Brain microvascular endothelial cell (primary cell): ENCODE measurements at regions not wholly inside any gene's neighbourhood (a gene's known extent, or its start where the extent isn't known, plus 50 kb on each side); places are given as distances from the start of the nearest gene placed in this dataset.

Experiments
- DNase-seq: peaks from one replicate; pipeline ENCODE4 v3.0.0-alpha.2; 2020
- H3K27ac ChIP-seq: fragments of 250-450 bp; sonication (Bioruptor Pico); 2 replicates; pipeline ENCODE4 v1.5.1; 2020; ENCODE audit warnings: mild to moderate bottlenecking, moderate library complexity
- H3K27me3 ChIP-seq: fragments of 250-450 bp; sonication (Bioruptor Pico); replicated peaks from 2 replicates; pipeline ENCODE4 v1.5.1; 2020; ENCODE audit warnings: mild to moderate bottlenecking
- H3K36me3 ChIP-seq: fragments of 250-450 bp; sonication (Bioruptor Pico); replicated peaks from 2 replicates; pipeline ENCODE4 v1.5.1; 2020; ENCODE audit warnings: mild to moderate bottlenecking
- H3K4me3 ChIP-seq: 2 replicates; pipeline ENCODE4 v1.5.1; 2011; ENCODE audit warnings: low read depth, mild to moderate bottlenecking, control low read depth, low read length, moderate library complexity
- CTCF ChIP-seq: IDR thresholded peaks from 2 replicates; pipeline ENCODE4 v1.5.1; 2011; ENCODE audit warnings: low read depth, mild to moderate bottlenecking, moderate library complexity, low read length, control low read depth, inconsistent platforms; ENCODE audit errors: missing control alignments
- in situ Hi-C: cut with HindIII; loops from 2 replicates; pipeline ENCODE4 v1.10.0; 2017; ENCODE audit warnings: low sequenced_read_pairs, low pct_ligation_motif_present

DNA sequence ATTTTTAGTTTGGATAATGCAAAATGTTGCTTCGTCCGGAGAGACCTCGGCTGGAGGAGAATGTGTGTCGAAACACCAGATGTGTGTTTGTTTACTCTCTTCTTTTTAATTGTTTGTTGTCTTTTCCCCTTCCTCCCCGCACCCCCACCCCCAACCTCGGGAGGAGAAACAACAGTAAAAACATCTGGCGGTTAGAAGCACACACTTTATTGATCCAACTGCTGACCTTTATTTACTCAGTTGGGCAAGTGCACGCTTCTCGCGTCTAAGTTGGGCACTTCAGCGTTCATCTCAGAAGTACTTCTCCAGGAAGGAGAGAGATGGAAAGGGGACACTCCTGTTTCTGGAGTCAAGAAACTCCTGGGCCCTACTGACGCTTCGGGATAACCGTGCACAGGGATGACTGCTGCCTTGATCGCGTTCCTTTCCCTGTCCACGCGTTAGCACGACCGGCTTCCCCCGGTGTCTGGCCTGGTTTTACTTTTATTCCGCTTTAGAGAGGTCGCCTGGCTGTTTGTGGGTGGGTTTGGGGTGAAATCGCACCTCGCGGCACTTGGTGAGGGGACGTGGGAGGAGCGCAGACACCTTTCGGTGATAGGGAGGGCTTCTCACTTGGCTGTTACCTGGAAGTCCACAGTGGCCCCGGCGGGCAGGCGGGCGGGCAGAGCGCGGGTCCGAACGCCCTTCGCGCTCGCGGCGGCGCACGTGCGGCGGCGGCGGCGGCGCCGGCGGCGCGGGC, 168.3 kb upstream of the PPP1R3A start:
- H3K27me3 ChIP-seq = no peaks in the 10 kb centered on the region
- peak; percentile 40 for DNase-seq
- TF ChIP-seq CTCF = no peak
- no peaks in the 10 kb centered on the region for H3K36me3 ChIP-seq
- H3K27ac ChIP-seq = no peak overlapping the region
- in situ Hi-C loops = no loop called here
- peak overlapping the region; percentile 80 for H3K4me3 ChIP-seq

DNA sequence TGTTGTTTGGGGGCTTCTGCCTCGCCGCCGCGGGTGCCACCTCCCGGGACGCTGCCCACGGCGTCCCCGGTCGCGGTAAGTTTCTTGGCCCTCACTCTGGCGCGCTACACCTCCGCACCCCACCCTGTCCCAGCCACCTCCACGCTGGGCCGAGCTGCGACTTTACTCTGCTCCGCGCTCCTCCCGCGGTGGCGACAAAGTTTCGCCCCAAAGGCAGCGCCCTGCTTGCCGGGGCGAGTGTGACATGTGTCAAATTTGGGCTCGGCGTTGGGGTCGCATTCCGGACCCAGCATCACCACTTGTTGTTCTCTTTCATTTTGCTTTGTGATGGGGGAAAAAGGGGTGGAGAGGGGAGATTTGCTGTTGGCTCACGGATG, 167.7 kb upstream of the PPP1R3A start:
- in situ Hi-C loops = no loop called here
- Histone ChIP-seq H3K4me3 (peak overlapping the region; percentile 80), H3K36me3 (no peaks in the 10 kb centered on the region), H3K27ac (no peak overlapping the region), H3K27me3 (no peaks in the 10 kb centered on the region)
- DNase-seq = no peak
- TF ChIP-seq CTCF = no peak

DNA sequence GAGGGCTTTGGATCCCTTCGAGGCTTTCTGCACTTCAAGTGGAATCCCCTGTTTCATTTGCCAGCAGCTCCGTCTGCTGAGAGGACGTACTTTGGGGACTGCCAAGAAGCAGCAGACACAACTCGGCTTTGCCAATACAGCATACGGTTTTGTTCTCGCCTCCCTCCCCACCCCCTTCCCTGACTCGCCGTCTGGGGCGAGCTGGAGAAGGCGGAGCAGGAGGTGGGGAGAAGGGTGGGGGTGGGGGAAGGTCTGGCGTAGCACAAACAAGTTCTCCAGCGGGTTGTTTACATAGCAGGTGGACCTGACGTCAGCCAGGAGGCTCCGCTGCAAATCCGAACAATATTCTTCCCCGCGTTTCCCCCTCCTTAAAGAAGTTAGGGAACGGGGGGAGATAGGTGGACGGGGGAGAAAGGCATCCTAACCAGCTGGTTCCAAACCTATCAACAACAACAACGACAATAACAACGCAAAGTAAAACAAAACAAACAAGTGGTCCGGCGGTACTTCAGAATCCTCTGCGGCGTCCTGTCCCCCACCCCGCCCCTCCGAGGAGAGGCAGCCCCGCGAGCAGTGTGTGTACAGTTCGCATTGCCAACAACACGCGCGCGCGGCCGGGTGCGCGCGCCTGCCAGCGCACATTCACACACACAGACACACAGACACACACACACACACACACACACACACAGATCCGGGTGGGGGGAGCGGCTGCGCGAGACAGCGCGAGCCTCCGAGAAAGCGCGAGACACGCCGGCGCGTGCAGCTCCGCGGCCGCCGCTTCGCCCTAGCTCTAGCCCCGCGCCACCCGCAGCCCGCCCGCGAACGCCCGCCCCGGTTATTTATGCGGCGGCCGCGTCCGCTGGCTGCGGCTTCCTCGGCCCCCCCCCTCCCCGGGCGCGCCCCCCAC, 167.0 kb upstream of the PPP1R3A start:
- no peak for TF ChIP-seq CTCF
- H3K27ac ChIP-seq = peak overlapping the region; percentile 18
- H3K27me3 ChIP-seq = no peaks in the 10 kb centered on the region
- no peaks in the 10 kb centered on the region for H3K36me3 ChIP-seq
- in situ Hi-C loops = no loop called here
- H3K4me3 ChIP-seq = peak overlapping the region; percentile 80
- peak; percentile 81 for DNase-seq

GRCh38 chr7:114085313-114085591, 166.4 kb upstream of the PPP1R3A start:
- in situ Hi-C loops = no loop called here
- no peaks in the 10 kb centered on the region for H3K27me3 ChIP-seq
- H3K36me3 ChIP-seq = no peaks in the 10 kb centered on the region
- no peak for DNase-seq
- H3K27ac ChIP-seq = peak overlapping the region; percentile 18
- TF ChIP-seq CTCF = no peak
- peak overlapping the region; percentile 80 for H3K4me3 ChIP-seq

- in situ Hi-C loops = no loop called here
- Histone ChIP-seq H3K36me3 (no peaks in the 10 kb centered on the region), H3K27ac (no peak overlapping the region), H3K27me3 (no peaks in the 10 kb centered on the region), H3K4me3 (peak overlapping the region; percentile 80)
- no peak for DNase-seq
- TF ChIP-seq CTCF = no peak
Measured at GRCh38 chr7:114084472-114085312, 165.9 kb upstream of the PPP1R3A start.
